Endothelial cell of umbilical vein (primary cell): ENCODE measurements at regions not wholly inside any gene's neighbourhood (a gene's known extent, or its start where the extent isn't known, plus 50 kb on each side); places are given as distances from the start of the nearest gene placed in this dataset.

ENCODE experiments used
- JUN ChIP-seq: IDR thresholded peaks from 2 replicates; pipeline ENCODE4 v1.6.1; 2011; ENCODE audit warnings: borderline replicate concordance, low read depth; ENCODE audit not compliant: insufficient read length, insufficient read depth
- POLR2A ChIP-seq: IDR thresholded peaks from 2 replicates; pipeline ENCODE4 v1.6.1; 2012; ENCODE audit warnings: low read depth, mild to moderate bottlenecking, control low read depth, low read length

- TF ChIP-seq JUN (no peak), POLR2A (no peak)
Measured at GRCh38 chr12:94042321-94042720, 106.1 kb upstream of the PLXNC1 start.
